ENCODE measurements at regions not wholly inside any gene's neighbourhood (a gene's known extent, or its start where the extent isn't known, plus 50 kb on each side); places are given as distances from the start of the nearest gene placed in this dataset.

DNA sequence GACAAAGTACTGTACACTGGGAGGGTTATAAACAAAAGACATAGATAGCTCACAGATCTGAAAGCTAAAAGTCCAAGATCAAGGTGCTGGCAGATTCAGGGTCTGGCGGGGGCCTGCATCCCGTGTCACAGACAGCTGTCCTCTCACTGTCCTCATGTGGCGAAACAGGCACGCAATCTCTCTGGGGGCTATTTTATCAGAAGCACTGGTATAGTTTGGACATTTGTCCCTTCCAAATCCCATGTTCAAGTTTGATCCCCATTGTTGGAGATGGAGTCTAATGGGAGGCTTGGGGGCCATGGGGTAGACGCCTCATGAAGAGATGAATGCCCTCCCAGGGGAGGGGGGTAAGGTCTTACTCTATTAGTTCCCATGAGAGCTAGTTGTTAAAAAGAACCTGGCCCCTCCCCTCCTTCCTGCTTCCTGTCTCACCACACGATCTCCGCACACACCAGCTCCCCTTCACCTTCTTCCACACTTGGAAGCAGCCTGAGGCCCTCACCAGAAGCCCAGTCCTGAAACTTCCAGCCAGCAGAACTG is 72.5 kb upstream of the UCN3 start:
- TF ChIP-seq, protein P1, sequence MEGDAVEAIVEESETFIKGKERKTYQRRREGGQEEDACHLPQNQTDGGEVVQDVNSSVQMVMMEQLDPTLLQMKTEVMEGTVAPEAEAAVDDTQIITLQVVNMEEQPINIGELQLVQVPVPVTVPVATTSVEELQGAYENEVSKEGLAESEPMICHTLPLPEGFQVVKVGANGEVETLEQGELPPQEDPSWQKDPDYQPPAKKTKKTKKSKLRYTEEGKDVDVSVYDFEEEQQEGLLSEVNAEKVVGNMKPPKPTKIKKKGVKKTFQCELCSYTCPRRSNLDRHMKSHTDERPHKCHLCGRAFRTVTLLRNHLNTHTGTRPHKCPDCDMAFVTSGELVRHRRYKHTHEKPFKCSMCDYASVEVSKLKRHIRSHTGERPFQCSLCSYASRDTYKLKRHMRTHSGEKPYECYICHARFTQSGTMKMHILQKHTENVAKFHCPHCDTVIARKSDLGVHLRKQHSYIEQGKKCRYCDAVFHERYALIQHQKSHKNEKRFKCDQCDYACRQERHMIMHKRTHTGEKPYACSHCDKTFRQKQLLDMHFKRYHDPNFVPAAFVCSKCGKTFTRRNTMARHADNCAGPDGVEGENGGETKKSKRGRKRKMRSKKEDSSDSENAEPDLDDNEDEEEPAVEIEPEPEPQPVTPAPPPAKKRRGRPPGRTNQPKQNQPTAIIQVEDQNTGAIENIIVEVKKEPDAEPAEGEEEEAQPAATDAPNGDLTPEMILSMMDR (IDR thresholded peaks at IDR 0.05; ENCODE audit: low read length), result no peak
- TF ChIP-seq EZH2 (optimal IDR thresholded peaks at IDR 0.05; ENCODE audit: low read depth, low read length), result no peak
